Inferior parietal cortex (tissue), 1 donor: ENCODE measurements at regions not wholly inside any gene's neighbourhood (a gene's known extent, or its start where the extent isn't known, plus 50 kb on each side); places are given as distances from the start of the nearest gene placed in this dataset.

ENCODE experiments used
- DNase-seq: peaks from one replicate; pipeline ENCODE4 v3.0.0-alpha.2; 2016; ENCODE audit errors: extremely low spot score

DNA sequence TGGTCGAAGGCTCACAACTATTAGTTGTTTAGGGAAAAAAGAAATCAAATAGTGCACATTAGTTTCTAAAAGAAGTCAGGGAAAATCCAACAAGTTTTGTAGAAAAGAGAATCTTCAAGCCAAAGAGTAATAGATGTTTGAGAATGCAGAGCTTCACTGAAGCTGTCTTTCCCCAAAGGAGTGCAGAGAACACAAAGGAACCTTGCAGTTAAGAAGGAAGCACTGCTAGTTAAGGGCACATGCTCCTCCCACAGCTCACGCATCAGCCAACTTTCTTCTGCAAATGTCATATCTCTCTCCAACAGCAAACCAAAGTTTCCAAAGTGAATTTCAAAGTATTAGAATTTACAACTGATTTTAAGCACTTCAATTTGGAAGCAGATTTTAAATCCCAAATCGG is 116.4 kb upstream of the FST start:
- no peak for DNase-seq

DNA sequence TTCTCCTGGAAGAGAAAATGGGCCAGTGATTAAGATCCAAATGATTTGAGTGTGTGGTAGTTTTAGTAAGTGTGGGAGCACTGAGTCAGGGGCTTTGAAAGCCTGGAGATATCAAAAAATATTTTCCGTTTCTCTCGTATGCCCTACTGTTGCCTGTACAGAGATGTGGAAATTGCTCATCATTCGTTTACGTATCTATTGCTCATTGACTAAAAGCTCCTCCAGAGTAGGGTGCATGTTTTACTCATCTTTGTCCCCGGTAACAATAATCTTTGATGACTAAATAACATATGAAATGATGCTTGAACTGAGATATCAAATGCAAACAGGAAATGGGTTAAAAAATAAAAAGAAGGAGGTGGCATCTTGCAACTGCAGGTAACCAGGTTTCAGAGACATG is 114.2 kb upstream of the FST start:
- no peak for DNase-seq

DNA sequence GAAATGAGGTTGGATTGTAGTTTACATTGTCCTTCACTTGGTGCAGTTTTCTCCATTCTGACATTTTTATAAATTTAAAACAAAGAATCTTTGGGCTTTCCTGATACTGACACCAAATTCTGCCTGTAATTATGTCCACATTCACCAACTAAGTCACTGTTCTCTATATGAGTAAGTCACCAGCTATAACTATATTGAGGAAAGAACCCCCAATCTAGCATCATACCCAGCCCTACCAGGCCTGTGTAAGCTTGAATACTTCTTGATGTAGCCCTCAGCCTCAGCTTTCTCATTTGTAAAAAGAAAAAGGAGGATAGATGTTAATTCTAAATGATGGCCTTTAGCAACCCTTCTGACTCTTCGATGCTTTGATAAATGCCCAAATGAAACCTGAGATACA is 112.7 kb upstream of the FST start:
- DNase-seq = no peak

DNA sequence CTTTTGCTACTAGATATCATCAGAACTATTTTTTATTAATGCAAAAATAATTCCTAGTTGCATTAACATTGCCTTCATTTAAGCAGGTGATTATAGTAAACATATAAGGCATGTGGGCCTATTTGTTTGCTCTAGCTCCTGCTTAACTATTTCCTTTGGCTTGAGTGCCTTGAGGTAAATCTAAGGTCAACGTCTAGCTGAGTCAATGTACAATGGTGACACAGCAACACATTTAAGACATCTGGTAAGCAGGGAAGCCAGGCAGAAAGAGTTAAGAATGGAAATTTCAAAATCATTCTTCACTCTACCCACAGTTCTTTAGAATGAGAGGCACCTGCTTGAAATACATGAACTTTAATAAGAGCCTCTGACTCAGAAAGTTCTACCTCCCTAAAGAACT is 111.9 kb upstream of the FST start:
- DNase-seq = no peak

DNA sequence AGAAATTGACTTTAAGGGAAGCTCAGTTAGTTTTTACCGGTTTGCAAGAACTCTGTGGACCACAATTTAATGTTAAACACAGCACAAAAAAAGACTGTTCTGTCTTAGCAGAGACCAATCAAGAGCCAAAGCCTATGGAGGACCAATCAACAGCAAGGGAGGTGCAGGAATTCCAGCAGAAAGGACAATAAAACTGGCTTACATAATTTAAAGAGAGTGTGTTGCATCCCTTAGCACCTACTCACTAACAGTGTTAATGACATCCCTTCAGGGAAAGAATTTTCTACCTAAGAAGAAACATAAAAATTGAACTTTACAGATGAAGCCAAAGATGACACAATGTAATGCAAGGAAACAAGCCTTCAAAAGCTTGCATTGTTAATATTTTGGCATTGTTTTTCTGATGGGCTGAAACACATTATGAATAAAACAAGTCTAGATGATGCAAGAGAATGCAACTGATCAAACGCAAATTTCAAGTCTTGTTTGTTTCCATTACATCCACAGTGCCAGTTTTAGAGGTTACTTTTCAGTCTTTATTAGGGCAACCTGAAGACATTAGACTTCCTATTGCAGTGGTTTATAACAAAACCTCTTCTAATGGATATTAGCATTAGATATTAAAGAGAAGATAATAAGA is 111.3 kb upstream of the FST start:
- DNase-seq = no peak

DNA sequence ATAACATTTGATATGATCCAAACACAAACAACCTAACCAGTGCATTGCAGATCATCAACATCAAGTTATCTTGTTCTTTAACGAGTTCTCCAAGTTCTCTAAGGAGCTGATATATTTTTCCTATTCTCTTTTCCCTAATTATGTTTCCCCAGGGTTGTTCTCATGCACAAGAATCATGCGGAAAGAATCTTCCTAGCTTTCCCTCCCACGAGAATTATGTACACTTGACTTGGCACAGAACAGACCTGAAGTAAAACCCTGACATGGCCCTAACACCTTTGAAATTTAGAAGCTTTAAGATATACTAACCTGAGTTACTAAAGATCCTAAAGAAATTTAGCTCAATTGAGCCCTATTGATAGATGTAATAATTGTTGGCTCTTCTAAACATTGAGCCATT is 110.7 kb upstream of the FST start:
- DNase-seq = no peak

DNA sequence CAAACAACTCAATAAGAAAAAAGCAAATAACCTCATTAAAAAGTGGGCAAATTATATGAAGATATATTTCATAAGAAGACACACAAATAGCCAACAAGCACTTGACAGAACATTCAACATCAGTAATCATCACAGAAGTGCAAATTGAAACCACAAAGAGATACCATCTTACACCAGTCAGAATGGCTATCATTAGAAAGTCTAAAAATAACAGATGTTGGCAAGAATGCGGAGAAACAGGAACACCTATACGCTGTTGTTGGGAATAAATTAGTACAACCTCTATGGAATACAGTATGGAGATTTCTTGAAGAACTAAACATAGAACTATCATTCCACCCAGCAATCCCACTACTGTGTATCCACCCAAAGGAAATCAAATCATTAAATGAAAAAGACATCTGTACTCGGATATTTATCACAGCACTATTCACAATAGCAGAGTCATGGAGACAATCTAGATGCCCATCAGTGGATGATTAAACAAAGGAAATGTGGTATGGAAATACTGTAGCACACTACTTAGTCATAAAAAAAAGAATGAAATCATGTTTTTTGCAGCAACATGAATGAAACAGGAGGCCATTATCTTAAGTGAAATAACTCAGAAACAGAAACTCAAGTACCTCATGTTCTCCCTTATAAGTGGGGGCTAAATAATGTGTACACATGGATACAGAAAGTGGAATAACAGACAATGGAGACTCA is 106.8 kb upstream of the FST start:
- no peak for DNase-seq

DNA sequence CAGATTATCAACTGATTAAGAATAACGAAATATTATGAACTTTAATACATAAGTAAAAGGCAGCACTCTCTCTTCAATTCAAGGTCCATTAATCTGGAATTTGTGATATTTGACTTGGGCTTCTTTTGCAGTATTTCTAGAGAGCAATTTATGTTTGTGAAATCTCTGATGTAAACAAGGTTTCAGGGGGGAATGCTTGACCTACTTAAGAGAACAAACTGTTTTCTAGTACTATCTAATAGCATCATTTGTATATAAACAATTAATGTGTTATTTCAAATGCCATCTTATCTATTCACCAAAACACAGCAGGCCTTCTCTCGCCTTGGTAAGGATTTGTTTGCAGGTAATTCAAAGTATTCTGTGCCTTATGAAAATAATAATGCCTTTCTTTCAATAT is 103.6 kb upstream of the FST start:
- DNase-seq = no peak

DNA sequence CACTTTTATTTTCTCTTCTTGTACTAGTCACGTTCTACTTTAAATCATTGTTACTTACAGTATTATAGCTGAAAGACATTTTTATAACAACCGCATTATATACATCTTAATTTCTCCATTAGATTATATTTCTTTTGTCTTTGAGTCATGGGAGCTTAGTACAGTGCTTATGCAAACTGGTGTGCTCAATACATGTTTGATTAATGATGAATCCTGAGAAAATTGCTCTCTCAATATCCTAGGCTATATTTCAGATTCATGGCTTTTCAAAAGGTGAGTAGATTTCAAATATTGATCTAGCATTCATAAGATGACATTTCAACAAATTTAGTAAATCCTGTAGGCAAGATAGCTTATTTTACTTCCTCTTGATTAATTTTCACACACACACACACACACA is 102.2 kb upstream of the FST start:
- no peak for DNase-seq

DNA sequence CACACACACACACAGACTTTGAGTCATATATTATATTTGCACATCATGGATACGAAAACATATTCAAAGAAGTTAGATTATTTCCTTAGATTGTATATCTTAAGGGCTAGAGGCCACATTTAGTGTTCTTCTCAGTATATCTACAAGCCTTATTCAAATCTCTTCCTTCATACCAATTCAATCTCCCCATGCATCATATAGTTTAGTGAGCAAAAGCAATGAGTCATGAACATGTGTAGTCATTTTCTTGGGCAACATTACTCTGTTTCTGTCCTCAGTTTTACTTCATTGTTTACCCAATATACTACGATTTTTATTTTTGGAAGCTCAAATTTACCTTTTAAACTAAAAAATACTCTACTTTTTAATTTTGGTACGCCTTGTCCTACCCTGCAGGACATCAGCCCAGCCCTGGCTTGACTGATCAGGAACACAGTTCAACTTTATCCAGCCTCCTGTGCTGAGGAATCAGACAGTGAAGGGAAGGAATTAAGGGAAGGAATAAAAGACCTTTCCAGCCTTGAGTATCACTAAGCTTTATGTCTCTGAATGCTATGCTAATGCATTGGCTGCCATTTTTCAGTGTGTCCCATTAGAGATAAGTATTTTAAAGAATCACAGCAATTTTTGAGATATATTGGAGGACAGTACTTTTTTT is 101.7 kb upstream of the FST start:
- no peak for DNase-seq

DNA sequence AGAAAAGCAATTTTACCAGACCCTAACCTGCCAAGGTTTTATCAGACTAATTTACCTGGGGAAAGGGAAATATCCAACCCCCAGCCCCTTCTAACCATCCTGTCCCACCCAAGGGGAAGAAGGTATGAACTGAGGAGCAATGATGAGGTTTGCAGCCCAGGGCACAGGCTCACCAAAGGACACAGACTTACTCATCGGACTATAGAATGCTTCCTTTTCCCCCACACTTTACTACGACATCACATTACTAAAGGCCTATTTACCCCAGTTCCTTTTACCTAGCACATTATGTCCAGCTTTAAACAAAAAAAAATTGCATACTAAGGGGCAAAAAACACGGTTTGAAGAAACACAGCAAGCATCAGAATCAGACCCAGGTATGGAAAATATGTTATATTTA is 94.1 kb upstream of the FST start:
- no peak for DNase-seq

DNA sequence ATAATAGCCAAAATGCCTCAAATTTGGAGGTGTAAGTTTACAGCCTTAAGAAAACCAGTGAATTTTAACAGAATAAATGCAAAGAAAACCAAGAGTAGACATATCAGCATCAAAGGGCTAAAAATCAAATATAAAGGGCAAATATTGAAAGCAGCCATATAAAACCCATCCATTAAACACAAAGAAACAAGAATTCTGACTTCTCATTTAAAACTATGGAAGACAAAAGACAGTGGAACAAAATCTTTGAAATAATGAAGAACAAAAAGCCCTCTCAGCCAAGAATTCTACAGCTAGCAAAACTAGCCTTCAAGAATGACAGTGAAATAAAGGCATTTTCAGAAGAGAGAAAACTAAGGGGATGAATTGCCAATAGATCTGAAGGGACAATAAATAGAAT is 91.3 kb upstream of the FST start:
- DNase-seq = no peak

DNA sequence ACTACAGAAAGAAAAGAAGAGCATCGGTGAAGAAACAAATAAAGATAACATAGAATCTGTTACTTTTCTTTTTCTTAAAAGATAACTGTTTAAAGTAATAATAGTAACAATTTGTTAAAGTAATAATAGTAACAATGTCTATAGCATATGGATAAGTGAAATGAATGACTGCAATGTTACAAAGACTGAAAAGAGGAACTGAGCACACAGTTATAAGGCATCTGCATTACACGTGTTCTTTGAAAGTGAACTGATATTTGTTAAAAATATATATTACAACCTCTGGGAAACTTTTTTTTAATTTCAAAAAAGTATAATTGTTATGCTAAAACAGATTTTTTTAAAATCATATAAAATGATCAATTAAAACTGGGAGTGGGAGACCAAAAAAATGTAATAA is 88.4 kb upstream of the FST start:
- no peak for DNase-seq

DNA sequence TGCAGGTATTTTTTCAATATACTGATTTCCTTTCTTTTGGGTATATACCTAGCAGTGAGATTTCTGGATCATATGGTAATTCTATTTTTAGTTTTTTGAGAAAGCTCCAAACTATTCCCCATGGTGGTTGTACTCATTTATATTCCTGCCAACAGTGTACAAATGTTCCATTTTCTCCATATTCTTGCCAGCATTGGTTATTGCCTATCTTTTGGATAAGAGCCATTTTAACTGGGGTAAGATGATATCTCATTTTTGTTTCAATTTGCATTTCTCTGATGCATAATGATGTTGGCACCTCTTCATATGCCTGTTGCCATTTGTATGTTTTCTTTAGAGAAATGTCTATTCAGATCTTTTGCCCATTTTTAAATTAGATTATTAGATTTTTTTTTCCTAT is 85.6 kb upstream of the FST start:
- DNase-seq = no peak

DNA sequence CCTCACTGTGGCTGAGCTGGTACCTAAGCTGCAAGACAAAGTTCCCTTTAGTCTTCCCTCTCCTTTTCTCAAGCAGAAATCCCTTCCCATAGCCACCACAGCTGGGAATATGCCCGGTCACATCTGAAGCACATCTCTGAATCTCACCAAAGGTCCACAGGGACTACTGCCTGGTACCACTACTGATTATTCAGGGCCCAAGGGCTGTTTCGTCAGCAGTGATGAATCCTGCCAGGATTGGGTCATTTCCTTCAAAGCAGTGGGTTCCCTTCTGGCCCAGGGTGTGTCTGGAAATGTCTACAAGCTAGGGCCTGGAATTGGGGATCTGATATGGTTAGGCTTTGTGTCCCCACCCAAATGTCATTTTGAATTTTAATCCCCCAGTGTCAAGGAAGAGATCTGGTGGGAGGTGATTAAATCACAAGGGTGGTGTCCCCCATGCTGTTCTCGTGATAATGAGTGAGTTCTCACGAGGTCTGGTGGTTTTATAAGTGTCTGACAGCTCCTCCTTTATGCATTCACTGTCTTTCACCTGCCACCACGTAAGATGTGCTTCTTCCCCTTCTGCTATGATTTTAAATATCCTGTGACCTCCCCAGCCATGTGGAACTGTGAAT is 83.2 kb upstream of the FST start:
- DNase-seq = no peak

DNA sequence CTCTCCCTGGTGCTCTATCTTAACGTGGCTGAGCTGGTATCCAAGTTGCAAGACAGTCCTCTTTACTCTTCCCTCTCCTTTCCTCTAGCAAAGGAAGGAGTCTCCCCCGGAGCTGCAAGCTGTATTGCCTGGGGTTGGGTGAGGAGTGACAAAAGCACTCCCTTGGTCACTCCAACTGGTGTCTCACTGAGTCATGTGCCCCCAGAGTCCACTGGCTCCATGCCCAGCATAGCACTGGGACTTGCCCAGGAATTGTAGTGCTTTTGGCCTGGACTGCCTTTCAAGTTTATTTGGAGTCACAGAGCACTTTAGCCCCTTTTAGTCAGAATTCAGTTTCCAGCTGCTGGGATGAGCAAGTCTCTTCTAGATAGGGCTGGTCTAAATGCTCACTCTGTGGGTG is 82.6 kb upstream of the FST start:
- DNase-seq = no peak

DNA sequence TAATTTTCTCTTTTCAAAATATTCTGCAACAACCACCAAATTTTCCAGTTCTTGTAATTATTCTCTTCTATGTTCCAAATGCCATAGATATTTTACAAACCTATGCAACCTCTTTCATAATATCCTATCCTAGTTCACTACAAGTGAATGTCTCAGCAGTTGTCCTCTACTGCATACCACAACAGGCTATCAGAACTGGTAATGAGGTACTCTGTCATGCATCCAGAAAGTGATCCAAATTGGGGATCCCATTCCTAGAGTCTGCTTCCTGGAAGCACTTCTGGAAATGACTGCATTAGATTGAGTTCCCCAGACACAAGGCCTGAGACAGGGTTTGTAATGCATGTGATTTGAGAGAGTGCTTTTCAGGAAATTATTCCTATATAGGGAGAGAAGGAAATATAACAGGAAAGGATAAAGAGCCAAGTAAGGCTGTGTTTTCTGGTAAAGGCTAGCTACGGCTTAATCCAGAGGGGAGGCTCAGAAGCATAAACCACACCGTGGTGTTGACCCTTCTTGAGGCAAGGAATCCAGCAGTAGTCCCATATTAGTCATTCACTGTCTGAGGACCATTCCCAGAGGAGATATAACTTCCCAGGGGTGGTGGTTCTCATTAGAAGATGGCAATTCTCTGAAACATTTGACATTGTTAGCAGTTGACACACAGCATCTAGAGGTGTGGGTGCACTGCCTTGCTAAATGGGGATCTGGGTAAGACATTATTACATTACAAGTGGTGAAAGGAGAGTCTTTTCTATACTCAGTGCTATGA is 80.3 kb upstream of the FST start:
- DNase-seq = no peak

DNA sequence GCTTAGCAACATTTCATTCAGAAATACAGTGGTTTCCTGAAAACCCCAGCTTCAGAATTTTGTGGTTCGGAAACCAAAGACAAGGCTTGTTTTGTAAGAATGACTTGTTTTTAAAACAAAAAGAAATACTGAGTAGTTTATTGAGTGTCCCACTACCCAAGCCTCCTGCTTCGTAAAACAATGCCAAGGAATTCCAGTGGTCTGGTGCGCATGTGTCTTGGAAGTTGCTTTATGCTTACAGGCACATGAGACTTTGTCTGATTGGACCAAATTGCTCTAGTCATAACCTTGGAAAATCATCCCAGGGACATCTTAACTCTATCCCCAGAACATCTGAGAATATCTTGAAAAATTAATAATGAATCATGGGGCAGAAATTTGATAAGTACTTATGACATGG is 77.1 kb upstream of the FST start:
- no peak for DNase-seq

DNA sequence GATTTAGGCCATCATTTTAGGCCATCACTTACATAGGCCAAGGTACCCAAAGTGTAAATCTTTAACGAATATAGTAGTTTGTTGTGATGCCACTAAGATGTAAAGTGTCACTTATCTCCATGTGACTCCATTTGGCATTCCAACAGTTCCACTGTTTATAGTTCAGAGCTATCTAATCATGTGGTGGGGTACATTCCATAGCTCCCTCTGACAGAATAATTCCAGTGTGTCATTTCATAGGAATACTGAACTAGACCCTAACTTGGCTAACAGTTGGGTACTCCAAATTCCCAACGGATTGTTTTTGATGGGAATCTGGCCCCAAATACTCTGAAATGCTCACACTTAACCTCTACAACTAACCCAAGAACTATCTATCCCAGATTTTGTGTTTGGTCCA is 76.7 kb upstream of the FST start:
- no peak for DNase-seq

DNA sequence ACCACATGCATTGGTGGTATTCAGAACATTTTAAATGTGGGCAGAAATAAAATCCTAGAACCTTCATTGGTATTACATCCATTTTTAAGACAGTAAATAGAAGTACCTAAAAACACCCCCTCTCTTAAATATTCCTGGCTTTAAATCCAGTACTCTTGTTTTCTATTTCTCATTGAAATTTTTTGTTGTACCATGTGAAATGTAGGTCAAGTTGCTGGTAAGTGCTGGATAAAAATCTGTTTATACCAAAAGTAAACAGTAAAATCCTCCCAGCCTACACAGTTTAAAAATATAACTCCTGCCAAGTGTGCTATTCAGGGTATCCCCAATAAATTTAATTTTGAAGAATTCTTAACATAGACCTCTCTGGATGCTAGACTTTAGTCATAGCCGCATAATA is 75.0 kb upstream of the FST start:
- no peak for DNase-seq

DNA sequence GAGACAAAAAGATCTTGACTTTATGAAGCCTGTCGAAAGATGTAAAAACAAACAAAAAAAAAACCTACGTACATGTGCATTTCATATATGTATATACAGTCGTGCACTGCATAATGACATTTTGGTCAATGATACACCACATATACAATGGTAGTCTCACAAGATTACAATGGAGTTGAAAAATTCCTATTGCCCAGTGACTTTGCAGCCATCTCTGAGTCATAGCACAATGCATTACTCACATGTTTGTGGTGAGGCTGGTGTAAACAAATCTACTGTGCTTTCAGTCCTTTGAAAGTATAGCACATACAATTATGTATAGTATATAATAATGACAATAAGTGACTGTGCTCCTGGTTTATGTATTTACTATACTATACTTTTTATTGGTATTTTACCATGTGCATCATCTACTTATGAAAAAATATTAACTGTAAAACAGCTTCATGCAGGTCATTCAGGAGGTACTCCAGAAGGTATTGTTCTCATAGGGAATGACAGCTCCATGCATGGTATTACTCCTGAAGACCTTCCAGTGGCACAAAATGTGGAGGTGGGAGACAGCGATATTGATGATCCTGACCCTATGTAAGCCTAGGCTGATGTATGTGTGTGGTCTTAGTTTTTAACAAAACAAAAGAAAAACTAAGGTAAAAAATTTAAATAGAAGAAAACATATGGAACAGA is 73.7 kb upstream of the FST start:
- no peak for DNase-seq

DNA sequence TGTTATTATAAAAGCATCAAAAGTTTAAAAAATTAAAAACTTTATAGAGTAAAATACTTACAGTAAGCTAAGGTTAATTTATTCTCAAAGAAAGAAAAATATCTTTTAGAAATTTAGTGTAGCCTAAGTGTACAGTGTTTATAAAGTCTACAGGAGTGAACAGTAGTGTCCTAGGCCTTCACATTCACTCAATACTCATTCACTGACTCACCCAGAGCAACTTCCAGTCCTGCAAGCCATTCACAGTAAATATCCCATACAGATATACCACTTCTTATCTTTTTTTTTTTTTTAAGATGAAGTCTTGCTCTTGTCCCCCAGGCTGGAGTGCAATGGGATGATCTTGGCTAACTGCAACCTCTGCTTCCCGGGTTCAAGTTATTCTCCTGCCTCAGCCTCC is 73.1 kb upstream of the FST start:
- DNase-seq = no peak
